ENCODE measurements at regions not wholly inside any gene's neighbourhood (a gene's known extent, or its start where the extent isn't known, plus 50 kb on each side); places are given as distances from the start of the nearest gene placed in this dataset.
"Not testable (repeated sequence)": the region's sequence is repeated elsewhere in the genome, so short reads cannot be mapped to it uniquely, and the experiment has no call there.

- in situ Hi-C loops (cut with MboI; ENCODE audit: low pct_unique_long_range_greater_than_20kb, low sequenced_read_pairs): loop anchor here (25.0 kb wide), 1 partner anchor 644 kb away; a partner anchor contains a TSS
- no peak for DNase-seq
Observed at GRCh38 chr6:27168108-27168507, 79.4 kb upstream of the PRSS16 start.

- no peak for DNase-seq
- in situ Hi-C loops (cut with MboI; ENCODE audit: low pct_unique_long_range_greater_than_20kb, low sequenced_read_pairs): loop anchor here (25.0 kb wide), 1 partner anchor 643 kb away; a partner anchor contains a TSS
Observed at GRCh38 chr6:27168586-27169443, 78.7 kb upstream of the PRSS16 start.

- in situ Hi-C loops (cut with MboI; ENCODE audit: low pct_unique_long_range_greater_than_20kb, low sequenced_read_pairs): loop anchor here (25.0 kb wide), 1 partner anchor 640 kb away; a partner anchor contains a TSS
- DNase-seq: not testable (repeated sequence)
Observed at GRCh38 chr6:27172524-27173231, 74.8 kb upstream of the PRSS16 start.

- in situ Hi-C loops (cut with MboI; ENCODE audit: low pct_unique_long_range_greater_than_20kb, low sequenced_read_pairs): loop anchor here (25.0 kb wide), 1 partner anchor 639 kb away; a partner anchor contains a TSS
- DNase-seq: not testable (repeated sequence)
Observed at GRCh38 chr6:27173232-27173601, 74.3 kb upstream of the PRSS16 start.

- in situ Hi-C loops (cut with MboI; ENCODE audit: low pct_unique_long_range_greater_than_20kb, low sequenced_read_pairs): loop anchor here (25.0 kb wide), 1 partner anchor 637 kb away; a partner anchor contains a TSS
- DNase-seq: no peak
Observed at GRCh38 chr6:27174958-27175357, 72.5 kb upstream of the PRSS16 start.

- in situ Hi-C loops (cut with MboI; ENCODE audit: low pct_unique_long_range_greater_than_20kb, low sequenced_read_pairs): no loop called here
- peak; percentile 42 for DNase-seq
Observed at GRCh38 chr6:27176096-27176495, 71.4 kb upstream of the PRSS16 start.

- in situ Hi-C loops (cut with MboI; ENCODE audit: low pct_unique_long_range_greater_than_20kb, low sequenced_read_pairs): no loop called here
- DNase-seq: peak; percentile 77
Observed at GRCh38 chr6:27176523-27177484, 70.7 kb upstream of the PRSS16 start.

- DNase-seq: peak; percentile 87
- in situ Hi-C loops (cut with MboI; ENCODE audit: low pct_unique_long_range_greater_than_20kb, low sequenced_read_pairs): no loop called here
Observed at GRCh38 chr6:27177485-27178406, 69.8 kb upstream of the PRSS16 start.

GRCh38 chr6:27178407-27178730 is 69.1 kb upstream of the PRSS16 start:
- in situ Hi-C loops (cut with MboI; ENCODE audit: low pct_unique_long_range_greater_than_20kb, low sequenced_read_pairs): no loop called here
- DNase-seq: no peak

- in situ Hi-C loops (cut with MboI; ENCODE audit: low pct_unique_long_range_greater_than_20kb, low sequenced_read_pairs): no loop called here
- no peak for DNase-seq
Observed at GRCh38 chr6:27178860-27179259, 68.6 kb upstream of the PRSS16 start.

GRCh38 chr6:27183060-27183832 is 64.3 kb upstream of the PRSS16 start:
- DNase-seq: no peak
- in situ Hi-C loops (cut with MboI; ENCODE audit: low pct_unique_long_range_greater_than_20kb, low sequenced_read_pairs): no loop called here

- in situ Hi-C loops (cut with MboI; ENCODE audit: low pct_unique_long_range_greater_than_20kb, low sequenced_read_pairs): no loop called here
- DNase-seq: no peak
Observed at GRCh38 chr6:27187231-27188060, 60.1 kb upstream of the PRSS16 start.

- DNase-seq: no peak
- in situ Hi-C loops (cut with MboI; ENCODE audit: low pct_unique_long_range_greater_than_20kb, low sequenced_read_pairs): no loop called here
Observed at GRCh38 chr6:27188061-27188884, 59.2 kb upstream of the PRSS16 start.

GRCh38 chr6:27188885-27189418 is 58.5 kb upstream of the PRSS16 start:
- peak; percentile 87 for DNase-seq
- in situ Hi-C loops (cut with MboI; ENCODE audit: low pct_unique_long_range_greater_than_20kb, low sequenced_read_pairs): no loop called here

GRCh38 chr6:27190126-27190525 is 57.4 kb upstream of the PRSS16 start:
- DNase-seq: no peak
- in situ Hi-C loops (cut with MboI; ENCODE audit: low pct_unique_long_range_greater_than_20kb, low sequenced_read_pairs): no loop called here

- in situ Hi-C loops (cut with MboI; ENCODE audit: low pct_unique_long_range_greater_than_20kb, low sequenced_read_pairs); DNase-seq: not testable (repeated sequence)
Observed at GRCh38 chr6:27194453-27194852, 53.0 kb upstream of the PRSS16 start.

All from KBM-7 (cell line).